Esophagus (tissue), 2 donors: ENCODE measurements at regions not wholly inside any gene's neighbourhood (a gene's known extent, or its start where the extent isn't known, plus 50 kb on each side); places are given as distances from the start of the nearest gene placed in this dataset.
"Not testable (repeated sequence)": the region's sequence is repeated elsewhere in the genome, so short reads cannot be mapped to it uniquely, and the experiment has no call there.

Source experiments
- H3K27ac ChIP-seq, 2 donors: one replicate each; pipeline ENCODE4 v1.5.1; 2013; ENCODE audit warnings: low read depth in 2 of 2, mild to moderate bottlenecking in 2 of 2, inconsistent platforms in 1 of 2, low read length in 1 of 2, moderate library complexity in 1 of 2
- H3K27me3 ChIP-seq, 2 donors: one replicate each; pipeline ENCODE4 v1.6.1; 2013; ENCODE audit warnings: low read length in 2 of 2, control low read depth in 1 of 2, mild to moderate bottlenecking in 1 of 2; ENCODE audit not compliant: insufficient read depth in 2 of 2, control insufficient read depth in 1 of 2
- H3K36me3 ChIP-seq, 2 donors: one replicate each; pipeline ENCODE4 v1.6.1; 2013; ENCODE audit warnings: low read length in 1 of 2; ENCODE audit not compliant: control insufficient read depth in 2 of 2, insufficient read depth in 2 of 2
- H3K4me1 ChIP-seq, 2 donors: one replicate each; pipeline ENCODE4 v1.6.1; 2013; ENCODE audit warnings: low read length in 1 of 2; ENCODE audit not compliant: control insufficient read depth in 2 of 2, insufficient read depth in 2 of 2
- H3K4me3 ChIP-seq, 2 donors: one replicate each; pipeline ENCODE4 v1.5.1; 2013; ENCODE audit warnings: low read length in 2 of 2, mild to moderate bottlenecking in 2 of 2, low read depth in 1 of 2, moderate library complexity in 1 of 2
- H3K9me3 ChIP-seq, 2 donors: one replicate each; pipeline ENCODE4 v1.6.1; 2013; ENCODE audit warnings: mild to moderate bottlenecking in 2 of 2, low read depth in 1 of 2, low read length in 1 of 2, moderate library complexity in 1 of 2; ENCODE audit not compliant: control insufficient read depth in 2 of 2, insufficient read depth in 1 of 2
- WGBS, 2 donors: extraction: QIAGEN DNeasy Blood & Tissue Kit; methylation state at CpG; one replicate each; pipeline ENCODE4 v1.1.7; 2013; 5-methylcytosine and 5-hydroxymethylcytosine counted together
- donor health status: healthy with polysubstance abuse.
- donor health status: Bipolar disorder and iron deficiency.

DNA sequence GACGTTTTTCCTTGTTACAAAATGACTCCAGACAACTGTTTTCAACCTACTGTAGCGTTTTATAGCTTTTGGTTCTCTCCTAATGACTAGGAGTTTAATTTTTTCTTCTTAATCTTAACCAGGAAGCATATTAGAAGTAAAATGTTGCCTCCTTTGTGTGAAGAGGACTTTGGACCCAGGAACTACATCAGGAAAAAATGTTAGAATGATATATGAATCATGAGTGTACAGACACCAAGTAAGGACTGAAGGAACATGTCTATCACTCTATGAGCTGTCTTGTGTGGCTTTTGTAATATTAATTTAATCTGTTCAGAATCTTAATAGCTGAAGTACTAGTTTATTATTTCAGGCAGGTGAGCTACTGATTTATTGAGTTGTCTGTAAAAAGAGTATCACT is 71.0 kb upstream of the MARCKS start:
- no peaks in the 10 kb centered on the region for H3K4me1 ChIP-seq
- H3K27ac ChIP-seq = no peak overlapping the region
- H3K27me3 ChIP-seq = no peaks in the 10 kb centered on the region
- 74 to 91% methylated on average over 2 of the region's 2 CpGs for WGBS, 2 donors
- no peaks in the 10 kb centered on the region for H3K36me3 ChIP-seq
- no peak overlapping the region for H3K4me3 ChIP-seq
- no peaks in the 10 kb centered on the region for H3K9me3 ChIP-seq

DNA sequence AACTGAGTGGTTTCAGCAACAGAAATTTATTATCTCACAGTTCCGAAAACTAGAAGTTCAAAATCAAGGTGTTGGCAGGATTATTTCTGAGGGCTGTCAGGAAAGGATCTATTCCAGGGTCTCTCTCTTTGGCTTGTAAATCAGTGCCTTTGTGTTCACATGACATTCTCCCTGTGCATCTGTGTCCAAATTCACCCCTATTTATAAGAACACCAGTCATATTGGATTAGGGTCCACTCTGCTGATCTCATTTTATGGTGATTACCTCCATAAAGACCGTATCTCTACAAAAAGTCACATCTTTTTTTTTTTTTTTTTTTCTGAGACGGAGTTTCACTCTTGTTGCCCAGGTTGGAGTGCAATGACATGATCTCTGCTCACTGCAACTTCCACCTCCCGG is 68.6 kb upstream of the MARCKS start:
- Histone ChIP-seq H3K27me3 (no peaks in the 10 kb centered on the region), H3K36me3 (no peaks in the 10 kb centered on the region), H3K4me1 (no peaks in the 10 kb centered on the region), H3K27ac (no peak overlapping the region), H3K4me3 (no peak overlapping the region), H3K9me3 (no peaks in the 10 kb centered on the region)
- WGBS, 2 donors = 88 to 96% methylated on average over 4 of the region's 4 CpGs

DNA sequence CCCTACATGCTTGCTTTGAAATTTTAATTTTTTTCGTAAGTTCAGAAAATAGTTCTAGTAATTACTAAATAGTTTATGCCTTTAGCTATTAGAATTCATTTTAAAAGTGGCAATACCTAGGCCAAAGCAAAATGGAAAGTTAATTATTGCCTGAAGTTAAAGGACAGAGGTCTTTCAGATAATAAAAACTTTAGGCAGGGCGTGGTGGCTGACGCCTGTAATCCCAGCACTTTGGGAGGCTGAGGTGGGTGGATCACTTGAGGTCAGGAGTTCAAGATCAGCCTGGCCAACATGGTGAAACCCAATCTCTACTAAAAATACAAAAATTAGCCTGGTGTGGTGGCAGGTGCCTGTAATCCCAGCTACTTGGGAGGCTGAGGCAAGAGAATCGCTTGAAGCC is 65.9 kb upstream of the MARCKS start:
- not testable (repeated sequence) for H3K4me3 ChIP-seq, H3K36me3 ChIP-seq, H3K4me1 ChIP-seq, H3K27ac ChIP-seq, H3K9me3 ChIP-seq, H3K27me3 ChIP-seq
- 87 to 94% methylated on average over 4 of the region's 4 CpGs for WGBS, 2 donors

DNA sequence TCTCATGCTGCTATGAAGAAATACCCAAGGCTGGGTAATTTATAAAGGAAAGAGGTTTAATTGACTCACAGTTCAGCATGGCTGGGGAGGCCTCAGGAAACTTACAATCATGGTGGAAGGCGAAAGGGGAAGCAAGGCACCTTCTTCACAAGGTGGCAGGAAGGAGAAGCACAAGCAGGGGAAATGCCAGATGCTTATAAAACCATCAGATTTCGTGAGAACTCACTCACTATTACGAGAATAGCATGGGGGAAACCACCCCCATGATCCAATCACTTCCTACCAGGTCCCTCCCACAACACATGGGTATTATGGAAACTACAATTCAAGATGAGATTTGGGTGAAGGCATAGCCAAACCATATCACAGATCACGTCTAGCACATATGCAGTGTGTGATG is 61.8 kb upstream of the MARCKS start:
- not testable (repeated sequence) for H3K27me3 ChIP-seq, H3K27ac ChIP-seq, H3K36me3 ChIP-seq, H3K9me3 ChIP-seq, H3K4me3 ChIP-seq, H3K4me1 ChIP-seq
- WGBS, 2 donors = 67 to 88% methylated on average over 4 of the region's 4 CpGs

DNA sequence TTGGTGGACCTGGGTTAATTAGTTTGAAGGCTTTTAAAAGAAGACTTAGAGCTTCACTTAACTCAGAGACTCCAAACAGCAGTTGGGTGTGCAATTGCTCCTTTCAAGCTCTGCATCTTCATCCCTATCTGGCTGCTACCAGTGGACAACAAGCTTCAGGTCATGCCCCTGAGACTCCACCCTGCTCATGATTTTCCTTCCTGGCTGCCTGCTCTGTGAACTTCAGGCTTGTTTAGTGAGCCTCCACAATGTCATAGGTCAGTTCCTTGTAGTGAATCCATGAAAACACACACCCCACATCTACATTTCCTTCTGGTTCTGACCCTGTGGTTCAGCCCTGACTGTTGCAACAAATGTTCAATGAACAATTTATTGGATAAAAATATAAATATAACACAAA is 61.1 kb upstream of the MARCKS start:
- Histone ChIP-seq H3K4me1 (no peaks in the 10 kb centered on the region), H3K27me3 (no peaks in the 10 kb centered on the region), H3K27ac (no peak overlapping the region), H3K9me3 (no peaks in the 10 kb centered on the region), H3K36me3 (no peaks in the 10 kb centered on the region), H3K4me3 (no peak overlapping the region)

DNA sequence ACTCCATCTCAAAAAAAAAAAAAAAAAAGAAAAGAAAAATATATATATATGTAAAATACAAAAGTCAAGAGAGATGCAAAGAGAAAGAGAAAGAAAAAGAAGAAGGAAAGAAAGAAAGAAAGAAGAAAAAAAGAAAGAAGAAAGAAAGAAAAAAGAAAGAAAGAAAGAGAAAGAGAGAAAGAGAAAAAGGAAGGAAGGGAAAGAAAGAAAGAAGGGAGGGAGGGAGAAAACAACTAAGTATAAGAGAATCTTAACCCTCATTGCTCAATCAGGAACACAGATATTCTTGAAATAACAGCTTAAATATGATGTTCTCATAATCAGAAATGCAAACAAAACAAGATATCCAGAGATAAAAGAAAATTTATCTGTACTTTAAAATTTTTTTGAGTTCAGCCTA is 54.4 kb upstream of the MARCKS start:
- H3K36me3 ChIP-seq = no peaks in the 10 kb centered on the region
- no peaks in the 10 kb centered on the region for H3K27me3 ChIP-seq
- no peaks in the 10 kb centered on the region for H3K9me3 ChIP-seq
- no peak overlapping the region for H3K27ac ChIP-seq
- H3K4me3 ChIP-seq = no peak overlapping the region
- no peaks in the 10 kb centered on the region for H3K4me1 ChIP-seq

DNA sequence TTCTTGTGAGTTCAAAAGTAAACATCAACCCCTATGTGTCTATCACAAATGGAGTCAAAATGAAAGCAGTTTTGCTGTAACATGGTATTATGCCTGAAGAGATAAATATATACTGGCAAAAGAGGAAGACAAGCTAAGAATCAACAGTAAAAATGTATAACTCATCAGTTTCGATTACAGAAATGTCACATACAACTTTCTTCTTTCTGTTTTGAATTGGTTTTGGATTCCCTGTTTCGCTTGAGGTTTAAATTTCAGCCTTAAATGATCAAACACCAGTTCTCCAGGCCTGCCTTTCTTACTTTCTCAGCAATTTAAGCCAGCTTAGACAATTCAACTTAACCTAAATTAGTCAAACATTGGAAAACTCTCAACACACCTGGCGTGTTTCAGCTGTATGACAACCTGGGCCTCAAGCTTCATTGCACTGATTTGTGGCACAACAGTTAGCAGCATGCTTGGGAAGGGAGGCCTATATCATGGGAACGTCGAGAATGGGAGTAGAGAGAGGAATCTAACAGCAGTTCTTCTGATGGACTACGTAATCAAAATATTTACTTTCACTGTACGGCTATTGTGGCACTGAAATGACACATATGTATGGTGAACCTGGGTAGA is 51.9 kb upstream of the MARCKS start:
- WGBS, 2 donors = 62 to 68% methylated on average over 7 of the region's 7 CpGs
- no peaks in the 10 kb centered on the region for H3K27me3 ChIP-seq
- no peaks in the 10 kb centered on the region for H3K4me1 ChIP-seq
- H3K9me3 ChIP-seq = no peaks in the 10 kb centered on the region
- no peaks in the 10 kb centered on the region for H3K36me3 ChIP-seq
- H3K4me3 ChIP-seq = no peak overlapping the region
- no peak overlapping the region for H3K27ac ChIP-seq

DNA sequence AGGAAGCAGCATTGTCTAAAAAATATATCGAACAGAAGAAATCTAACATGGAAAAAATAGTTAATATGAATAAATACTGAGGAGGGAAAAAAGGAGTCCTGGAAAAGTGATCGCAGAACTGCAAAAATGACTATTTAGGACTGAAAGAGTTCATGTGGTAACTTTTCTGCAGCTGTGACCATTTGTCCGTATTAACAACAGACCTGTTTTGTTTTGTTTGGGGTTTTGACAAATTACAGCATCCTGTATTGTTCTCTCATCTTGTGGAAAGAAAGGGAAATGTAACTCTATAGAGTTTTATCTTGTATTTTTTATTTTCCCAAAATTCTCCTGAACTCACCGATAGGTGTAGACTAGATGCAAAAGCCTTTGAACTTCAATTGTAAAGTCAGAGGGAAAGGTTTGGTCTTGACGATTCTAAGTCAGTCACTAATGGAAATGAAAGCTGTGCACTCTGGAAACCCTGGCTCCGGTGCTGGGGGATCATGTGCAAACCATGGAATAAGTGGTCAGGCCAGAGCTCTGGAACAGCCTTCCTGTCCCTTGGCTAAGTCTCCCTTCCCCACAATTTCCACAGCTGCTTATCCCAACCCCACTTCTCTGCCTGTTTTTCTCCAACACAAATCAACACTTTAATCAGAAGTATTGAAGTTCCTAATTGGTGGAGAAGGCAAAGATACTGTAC is 51.2 kb upstream of the MARCKS start:
- Histone ChIP-seq H3K27me3 (no peaks in the 10 kb centered on the region), H3K36me3 (no peaks in the 10 kb centered on the region), H3K27ac (no peak overlapping the region), H3K9me3 (no peaks in the 10 kb centered on the region), H3K4me3 (no peak overlapping the region), H3K4me1 (no peaks in the 10 kb centered on the region)
- WGBS, 2 donors = 78 to 81% methylated on average over 6 of the region's 6 CpGs
